Activated naive CD8-positive, alpha-beta T cell treated with anti-CD3 and anti-CD28 coated beads, Interleukin-2, amount 50 U/mL, for 24 hours (primary cell): ENCODE measurements at regions not wholly inside any gene's neighbourhood (a gene's known extent, or its start where the extent isn't known, plus 50 kb on each side); places are given as distances from the start of the nearest gene placed in this dataset.
"Not testable (repeated sequence)": the region's sequence is repeated elsewhere in the genome, so short reads cannot be mapped to it uniquely, and the experiment has no call there.

ENCODE experiments used
- ATAC-seq: fragments of 150-1000 bp; cut with Tn5 transposase; one replicate; pipeline ENCODE4 v1.10.0; 2021
- DNase-seq: peaks from one replicate; pipeline ENCODE4 v3.0.0; 2021
- H3K27ac Mint-ChIP-seq: one replicate; pipeline ENCODE4 v1.8.0; 2021; ENCODE audit warnings: mild to moderate bottlenecking, mixed read lengths
- H3K27me3 Mint-ChIP-seq: one replicate; pipeline ENCODE4 v1.8.0; 2021; ENCODE audit warnings: mixed read lengths
- H3K36me3 Mint-ChIP-seq: one replicate; pipeline ENCODE4 v1.8.0; 2021; ENCODE audit warnings: low read depth, mixed read lengths
- H3K4me1 Mint-ChIP-seq: one replicate; pipeline ENCODE4 v1.8.0; 2021; ENCODE audit warnings: mixed read lengths
- H3K4me3 Mint-ChIP-seq: one replicate; pipeline ENCODE4 v1.8.0; 2021; ENCODE audit warnings: mild to moderate bottlenecking, moderate library complexity, mixed read lengths
- H3K9me3 Mint-ChIP-seq: one replicate; pipeline ENCODE4 v1.8.0; 2021; ENCODE audit warnings: mixed read lengths

- Mint-ChIP-seq H3K27me3 (no peaks in the 10 kb centered on the region), H3K4me3 (no peak overlapping the region), H3K27ac (no peak overlapping the region), H3K9me3 (peaks cover 5% of the 10 kb centered on the region), H3K4me1 (peaks cover 15% of the 10 kb centered on the region), H3K36me3 (no peaks in the 10 kb centered on the region)
- ATAC-seq: no peak
- no peak for DNase-seq
These were observed 104.5 kb upstream of the ALKAL2 start for GRCh38 chr2:392181-392925.

GRCh38 chr2:391696-392095, 103.8 kb upstream of the ALKAL2 start:
- DNase-seq (no peak), ATAC-seq (no peak)
- H3K27ac Mint-ChIP-seq: no peak overlapping the region
- H3K4me3 Mint-ChIP-seq: no peak overlapping the region
- peaks cover 5% of the 10 kb centered on the region for H3K9me3 Mint-ChIP-seq
- H3K36me3 Mint-ChIP-seq: no peaks in the 10 kb centered on the region
- H3K4me1 Mint-ChIP-seq: peaks cover 15% of the 10 kb centered on the region
- H3K27me3 Mint-ChIP-seq: no peaks in the 10 kb centered on the region

- ATAC-seq (no peak), DNase-seq (no peak)
- H3K27ac Mint-ChIP-seq: no peak overlapping the region
- H3K27me3 Mint-ChIP-seq: no peaks in the 10 kb centered on the region
- H3K9me3 Mint-ChIP-seq: peaks cover 5% of the 10 kb centered on the region
- peaks cover 15% of the 10 kb centered on the region for H3K4me1 Mint-ChIP-seq
- H3K36me3 Mint-ChIP-seq: no peaks in the 10 kb centered on the region
- no peak overlapping the region for H3K4me3 Mint-ChIP-seq
These were observed 103.1 kb upstream of the ALKAL2 start for GRCh38 chr2:390959-391358.

GRCh38 chr2:389985-390384, 102.1 kb upstream of the ALKAL2 start:
- ATAC-seq, H3K4me3 Mint-ChIP-seq: not testable (repeated sequence)
- H3K4me1 Mint-ChIP-seq: peaks cover 15% of the 10 kb centered on the region

GRCh38 chr2:388752-389151, 100.9 kb upstream of the ALKAL2 start:
- not testable (repeated sequence) for H3K36me3 Mint-ChIP-seq, H3K9me3 Mint-ChIP-seq, H3K4me1 Mint-ChIP-seq, H3K27ac Mint-ChIP-seq, H3K4me3 Mint-ChIP-seq, ATAC-seq, H3K27me3 Mint-ChIP-seq, DNase-seq

More at GRCh38 chr2:389985-390384, 102.1 kb upstream of the ALKAL2 start:
- not testable (repeated sequence) for H3K27me3 Mint-ChIP-seq, DNase-seq, H3K9me3 Mint-ChIP-seq, H3K27ac Mint-ChIP-seq, H3K36me3 Mint-ChIP-seq

- Mint-ChIP-seq H3K9me3 (peaks cover 5% of the 10 kb centered on the region), H3K27me3 (no peaks in the 10 kb centered on the region), H3K36me3 (no peaks in the 10 kb centered on the region), H3K4me1 (peaks cover 1% of the 10 kb centered on the region), H3K4me3 (no peak overlapping the region), H3K27ac (no peak overlapping the region)
- ATAC-seq: no peak
- DNase-seq: no peak
These were observed 100.1 kb upstream of the ALKAL2 start for GRCh38 chr2:387980-388421.

GRCh38 chr2:386406-387103, 98.7 kb upstream of the ALKAL2 start:
- H3K27me3 Mint-ChIP-seq: no peaks in the 10 kb centered on the region
- H3K4me3 Mint-ChIP-seq: no peak overlapping the region
- DNase-seq (no peak), ATAC-seq (no peak)
- H3K4me1 Mint-ChIP-seq: no peaks in the 10 kb centered on the region
- peaks cover 5% of the 10 kb centered on the region for H3K9me3 Mint-ChIP-seq
- H3K36me3 Mint-ChIP-seq: no peaks in the 10 kb centered on the region
- H3K27ac Mint-ChIP-seq: no peak overlapping the region

GRCh38 chr2:385785-386184, 97.9 kb upstream of the ALKAL2 start:
- ATAC-seq: no peak
- no peaks in the 10 kb centered on the region for H3K27me3 Mint-ChIP-seq
- no peaks in the 10 kb centered on the region for H3K4me1 Mint-ChIP-seq
- peaks cover 5% of the 10 kb centered on the region for H3K9me3 Mint-ChIP-seq
- H3K4me3 Mint-ChIP-seq: no peak overlapping the region
- no peak overlapping the region for H3K27ac Mint-ChIP-seq
- DNase-seq: no peak
- no peaks in the 10 kb centered on the region for H3K36me3 Mint-ChIP-seq

- Mint-ChIP-seq H3K4me1 (no peaks in the 10 kb centered on the region), H3K27me3 (no peaks in the 10 kb centered on the region), H3K4me3 (no peak overlapping the region), H3K36me3 (no peaks in the 10 kb centered on the region), H3K27ac (no peak overlapping the region), H3K9me3 (peaks cover 5% of the 10 kb centered on the region)
- ATAC-seq: no peak
- DNase-seq: no peak
These were observed 97.2 kb upstream of the ALKAL2 start for GRCh38 chr2:385061-385460.

GRCh38 chr2:383888-384287, 96.0 kb upstream of the ALKAL2 start:
- DNase-seq (no peak), ATAC-seq (no peak)
- H3K36me3 Mint-ChIP-seq: no peaks in the 10 kb centered on the region
- H3K9me3 Mint-ChIP-seq: peaks cover 2% of the 10 kb centered on the region
- no peak overlapping the region for H3K27ac Mint-ChIP-seq
- H3K4me3 Mint-ChIP-seq: no peak overlapping the region
- no peaks in the 10 kb centered on the region for H3K4me1 Mint-ChIP-seq
- peaks cover 5% of the 10 kb centered on the region for H3K27me3 Mint-ChIP-seq

GRCh38 chr2:383178-383577, 95.3 kb upstream of the ALKAL2 start:
- ATAC-seq: no peak
- Mint-ChIP-seq H3K36me3 (no peaks in the 10 kb centered on the region), H3K9me3 (peaks cover 6% of the 10 kb centered on the region), H3K27me3 (peaks cover 5% of the 10 kb centered on the region), H3K4me3 (no peak overlapping the region), H3K4me1 (no peaks in the 10 kb centered on the region), H3K27ac (no peak overlapping the region)
- DNase-seq: no peak

- no peak overlapping the region for H3K4me3 Mint-ChIP-seq
- no peaks in the 10 kb centered on the region for H3K4me1 Mint-ChIP-seq
- H3K27ac Mint-ChIP-seq: no peak overlapping the region
- H3K27me3 Mint-ChIP-seq: peaks cover 5% of the 10 kb centered on the region
- no peaks in the 10 kb centered on the region for H3K36me3 Mint-ChIP-seq
- DNase-seq (no peak), ATAC-seq (no peak)
- peaks cover 11% of the 10 kb centered on the region for H3K9me3 Mint-ChIP-seq
These were observed 94.8 kb upstream of the ALKAL2 start for GRCh38 chr2:382728-383022.

GRCh38 chr2:381941-382727, 94.2 kb upstream of the ALKAL2 start:
- Mint-ChIP-seq H3K36me3 (peaks cover 2% of the 10 kb centered on the region), H3K4me3 (no peak overlapping the region), H3K9me3 (peaks cover 16% of the 10 kb centered on the region), H3K4me1 (no peaks in the 10 kb centered on the region), H3K27me3 (peaks cover 5% of the 10 kb centered on the region), H3K27ac (no peak overlapping the region)
- ATAC-seq (no peak), DNase-seq (no peak)

- no peak overlapping the region for H3K4me3 Mint-ChIP-seq
- H3K36me3 Mint-ChIP-seq: peaks cover 2% of the 10 kb centered on the region
- ATAC-seq (no peak), DNase-seq (no peak)
- H3K4me1 Mint-ChIP-seq: no peaks in the 10 kb centered on the region
- peaks cover 19% of the 10 kb centered on the region for H3K9me3 Mint-ChIP-seq
- H3K27me3 Mint-ChIP-seq: peaks cover 5% of the 10 kb centered on the region
- H3K27ac Mint-ChIP-seq: no peak overlapping the region
These were observed 93.3 kb upstream of the ALKAL2 start for GRCh38 chr2:381181-381580.

- Mint-ChIP-seq H3K27ac (no peak overlapping the region), H3K4me1 (no peaks in the 10 kb centered on the region), H3K36me3 (peaks cover 2% of the 10 kb centered on the region), H3K9me3 (peaks cover 19% of the 10 kb centered on the region), H3K4me3 (no peak overlapping the region), H3K27me3 (peaks cover 5% of the 10 kb centered on the region)
- DNase-seq: no peak
- ATAC-seq: no peak
These were observed 92.9 kb upstream of the ALKAL2 start for GRCh38 chr2:380772-381171.
